Uterus (tissue), 2 donors: ENCODE measurements at regions not wholly inside any gene's neighbourhood (a gene's known extent, or its start where the extent isn't known, plus 50 kb on each side); places are given as distances from the start of the nearest gene placed in this dataset.

Source experiments
- POLR2A ChIP-seq, 2 donors: fragments of 450-650 bp; IDR thresholded peaks; one replicate each; pipeline ENCODE4 v1.6.1; 2016; ENCODE audit warnings: antibody characterized with exemption in 2 of 2, mild to moderate bottlenecking in 1 of 2, moderate library complexity in 1 of 2
- TF ChIP-seq, protein P1 (sequence below), 4 experiments: fragments of 200-600 bp in 2 of 4; fragments of 450-650 bp in 2 of 4; sonication (generic) in 2 of 4; IDR thresholded peaks; one replicate each; pipeline ENCODE4 v1.5.1; 2016 to 2019; ENCODE audit warnings: antibody characterized with exemption in 4 of 4, mild to moderate bottlenecking in 2 of 4, moderate library complexity in 1 of 4

GRCh38 chr14:43123544-43123943 lies 1383.5 kb downstream of the FSCB start:
- TF ChIP-seq, protein P1, sequence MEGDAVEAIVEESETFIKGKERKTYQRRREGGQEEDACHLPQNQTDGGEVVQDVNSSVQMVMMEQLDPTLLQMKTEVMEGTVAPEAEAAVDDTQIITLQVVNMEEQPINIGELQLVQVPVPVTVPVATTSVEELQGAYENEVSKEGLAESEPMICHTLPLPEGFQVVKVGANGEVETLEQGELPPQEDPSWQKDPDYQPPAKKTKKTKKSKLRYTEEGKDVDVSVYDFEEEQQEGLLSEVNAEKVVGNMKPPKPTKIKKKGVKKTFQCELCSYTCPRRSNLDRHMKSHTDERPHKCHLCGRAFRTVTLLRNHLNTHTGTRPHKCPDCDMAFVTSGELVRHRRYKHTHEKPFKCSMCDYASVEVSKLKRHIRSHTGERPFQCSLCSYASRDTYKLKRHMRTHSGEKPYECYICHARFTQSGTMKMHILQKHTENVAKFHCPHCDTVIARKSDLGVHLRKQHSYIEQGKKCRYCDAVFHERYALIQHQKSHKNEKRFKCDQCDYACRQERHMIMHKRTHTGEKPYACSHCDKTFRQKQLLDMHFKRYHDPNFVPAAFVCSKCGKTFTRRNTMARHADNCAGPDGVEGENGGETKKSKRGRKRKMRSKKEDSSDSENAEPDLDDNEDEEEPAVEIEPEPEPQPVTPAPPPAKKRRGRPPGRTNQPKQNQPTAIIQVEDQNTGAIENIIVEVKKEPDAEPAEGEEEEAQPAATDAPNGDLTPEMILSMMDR (IDR thresholded peaks at IDR 0.05), result no peak
- no peak for TF ChIP-seq POLR2A (IDR thresholded peaks at IDR 0.05)
